Mesenchymal stem cell (in vitro differentiated cells and primary cell): ENCODE measurements at regions not wholly inside any gene's neighbourhood (a gene's known extent, or its start where the extent isn't known, plus 50 kb on each side); places are given as distances from the start of the nearest gene placed in this dataset.

ENCODE experiments used
- DNase-seq: peaks from one replicate; pipeline ENCODE4 v3.0.0-alpha.2; 2013
- H2AFZ ChIP-seq: one replicate; pipeline ENCODE4 v1.6.1; 2013; ENCODE audit warnings: low read depth, mild to moderate bottlenecking, control low read depth, inconsistent platforms, low read length, moderate library complexity
- H2AK5ac ChIP-seq: 2 replicates; pipeline ENCODE4 v1.6.1; 2013; ENCODE audit warnings: low read length, moderate library complexity, mild to moderate bottlenecking, inconsistent platforms; ENCODE audit not compliant: severe bottlenecking
- H2BK120ac ChIP-seq: one replicate; pipeline ENCODE4 v1.6.1; 2013; ENCODE audit warnings: low read depth, mild to moderate bottlenecking, inconsistent platforms, low read length, moderate library complexity
- H2BK12ac ChIP-seq, 2 experiments: one replicate each; pipeline ENCODE4 v1.6.1; 2013; ENCODE audit warnings: inconsistent platforms in 2 of 2, low read length in 2 of 2, mild to moderate bottlenecking in 2 of 2, moderate library complexity in 2 of 2, control low read depth in 1 of 2
- H2BK15ac ChIP-seq: one replicate; pipeline ENCODE4 v1.6.1; 2013; ENCODE audit warnings: mild to moderate bottlenecking, low read depth, inconsistent platforms; ENCODE audit not compliant: poor library complexity, severe bottlenecking
- H2BK5ac ChIP-seq: 2 replicates; pipeline ENCODE4 v1.6.1; 2013; ENCODE audit warnings: low read depth, mild to moderate bottlenecking, low read length, control low read depth, inconsistent platforms; ENCODE audit not compliant: poor library complexity, severe bottlenecking
- H3K14ac ChIP-seq, 2 experiments: one replicate each; pipeline ENCODE4 v1.6.1; 2013; ENCODE audit warnings: inconsistent platforms in 2 of 2, low read length in 2 of 2, control low read depth in 1 of 2, mild to moderate bottlenecking in 1 of 2, moderate library complexity in 1 of 2
- H3K18ac ChIP-seq, 2 experiments: one replicate each; pipeline ENCODE4 v1.6.1; 2013; ENCODE audit warnings: inconsistent platforms in 2 of 2, low read length in 2 of 2, control low read depth in 1 of 2, low read depth in 1 of 2, mild to moderate bottlenecking in 1 of 2
- H3K23ac ChIP-seq, 2 experiments: one replicate each; pipeline ENCODE4 v1.6.1; 2013; ENCODE audit warnings: inconsistent platforms in 2 of 2, low read length in 2 of 2, mild to moderate bottlenecking in 2 of 2, moderate library complexity in 2 of 2, control low read depth in 1 of 2
- H3K27ac ChIP-seq: 2 replicates; pipeline ENCODE4 v1.5.1; 2013; ENCODE audit warnings: mild to moderate bottlenecking, moderate library complexity, low read length, control low read depth, inconsistent platforms; ENCODE audit not compliant: poor library complexity, severe bottlenecking
- H3K27me3 ChIP-seq, 2 experiments: 2 replicates each; pipeline versions ENCODE4 v1.6.1 to v1.7.0; 2013; ENCODE audit warnings: low read length in 2 of 2, mild to moderate bottlenecking in 2 of 2, moderate library complexity in 2 of 2, control low read depth in 1 of 2, inconsistent platforms in 1 of 2; ENCODE audit not compliant: control insufficient read depth in 1 of 2, insufficient read depth in 1 of 2
- H3K36me3 ChIP-seq, 2 experiments: 2 replicates each; pipeline versions ENCODE4 v1.6.1 to v1.7.0; 2013; ENCODE audit warnings: low read length in 2 of 2, control low read depth in 1 of 2, inconsistent platforms in 1 of 2, low read depth in 1 of 2, mild to moderate bottlenecking in 1 of 2; ENCODE audit not compliant: insufficient read depth in 2 of 2, control insufficient read depth in 1 of 2
- H3K4ac ChIP-seq, 2 experiments: one replicate each; pipeline ENCODE4 v1.6.1; 2013; ENCODE audit warnings: inconsistent platforms in 2 of 2, low read length in 2 of 2, mild to moderate bottlenecking in 2 of 2, moderate library complexity in 2 of 2, control low read depth in 1 of 2, low read depth in 1 of 2
- H3K4me1 ChIP-seq: 2 replicates; pipeline ENCODE4 v1.6.1; 2013; ENCODE audit warnings: low read depth, low read length, control low read depth; ENCODE audit not compliant: control insufficient read depth, insufficient read depth
- H3K4me2 ChIP-seq: 2 replicates; pipeline ENCODE4 v1.6.1; 2013; ENCODE audit warnings: low read length, mild to moderate bottlenecking, inconsistent platforms; ENCODE audit not compliant: poor library complexity, severe bottlenecking
- H3K4me3 ChIP-seq, 2 experiments: 2 replicates each; pipeline versions ENCODE4 v1.5.1 to v1.7.0; 2013; ENCODE audit warnings: low read length in 2 of 2, mild to moderate bottlenecking in 2 of 2, control low read depth in 1 of 2, low read depth in 1 of 2; ENCODE audit not compliant: insufficient read depth in 1 of 2
- H3K79me1 ChIP-seq: replicated peaks from 2 replicates; pipeline ENCODE4 v1.6.1; 2013; ENCODE audit warnings: mild to moderate bottlenecking, control low read depth, low read length, inconsistent platforms; ENCODE audit not compliant: poor library complexity, severe bottlenecking
- H3K9ac ChIP-seq: 2 replicates; pipeline ENCODE4 v1.7.0; 2013; ENCODE audit warnings: mild to moderate bottlenecking, low read length, moderate library complexity
- H3K9me3 ChIP-seq: 2 replicates; pipeline ENCODE4 v1.7.0; 2013; ENCODE audit warnings: mild to moderate bottlenecking, low read length; ENCODE audit not compliant: control insufficient read depth
- H4K8ac ChIP-seq: one replicate; pipeline ENCODE4 v1.6.1; 2013; ENCODE audit warnings: inconsistent platforms, mild to moderate bottlenecking, low read length, moderate library complexity
- H4K91ac ChIP-seq: one replicate; pipeline ENCODE4 v1.6.1; 2013; ENCODE audit warnings: mild to moderate bottlenecking, low read length, inconsistent platforms
- WGBS: methylation state at CpG from one replicate; pipeline ENCODE4 v1.1.7; 2013; ENCODE audit warnings: mixed read lengths; 5-methylcytosine and 5-hydroxymethylcytosine counted together

GRCh38 chrX:116289592-116289991 lies 119.0 kb downstream of the AGTR2 start:
- Histone ChIP-seq H3K9me3 (no peaks in the 10 kb centered on the region), H3K4me1 (no peaks in the 10 kb centered on the region), H3K27me3 (no peaks in the 10 kb centered on the region), H2BK120ac (no peak overlapping the region), H3K4me3 (no peak overlapping the region), H2AK5ac (no peak overlapping the region), H2BK5ac (no peak overlapping the region), H3K9ac (no peak overlapping the region), H3K23ac (no peak overlapping the region), H3K36me3 (no peaks in the 10 kb centered on the region), H4K91ac (no peak overlapping the region), H3K4ac (no peak overlapping the region), H3K79me1 (no peaks in the 10 kb centered on the region), H2BK15ac (no peak overlapping the region), H2AFZ (no peak overlapping the region), H2BK12ac (no peak overlapping the region), H3K18ac (no peak overlapping the region), H3K27ac (no peak overlapping the region), H3K4me2 (no peak overlapping the region), H3K14ac (no peak overlapping the region), H4K8ac (no peak overlapping the region)
- no peak for DNase-seq

- no peak for DNase-seq
- no peaks in the 10 kb centered on the region for H3K79me1 ChIP-seq
- no peak overlapping the region for H3K4me2 ChIP-seq
- no peak overlapping the region for H4K91ac ChIP-seq
- no peaks in the 10 kb centered on the region for H3K4me1 ChIP-seq
- H4K8ac ChIP-seq = no peak overlapping the region
- no peak overlapping the region for H3K4me3 ChIP-seq
- no peak overlapping the region for H3K4ac ChIP-seq
- no peak overlapping the region for H2BK15ac ChIP-seq
- no peak overlapping the region for H2BK120ac ChIP-seq
- no peak overlapping the region for H3K9ac ChIP-seq
- H3K27ac ChIP-seq = no peak overlapping the region
- no peak overlapping the region for H3K14ac ChIP-seq
- no peak overlapping the region for H2AK5ac ChIP-seq
- no CpG with 5 or more reads among the region's 1 CpG for WGBS
- no peak overlapping the region for H2BK12ac ChIP-seq
- no peaks in the 10 kb centered on the region for H3K9me3 ChIP-seq
- no peaks in the 10 kb centered on the region for H3K36me3 ChIP-seq
- no peak overlapping the region for H2AFZ ChIP-seq
- no peaks in the 10 kb centered on the region for H3K27me3 ChIP-seq
- H3K18ac ChIP-seq = no peak overlapping the region
- no peak overlapping the region for H3K23ac ChIP-seq
- H2BK5ac ChIP-seq = no peak overlapping the region
These were observed 119.8 kb downstream of the AGTR2 start for GRCh38 chrX:116290359-116290758.

- H3K27ac ChIP-seq = no peak overlapping the region
- H3K14ac ChIP-seq = no peak overlapping the region
- no peak overlapping the region for H3K9ac ChIP-seq
- H3K79me1 ChIP-seq = no peaks in the 10 kb centered on the region
- H3K23ac ChIP-seq = no peak overlapping the region
- no peaks in the 10 kb centered on the region for H3K36me3 ChIP-seq
- no peak overlapping the region for H4K91ac ChIP-seq
- H3K9me3 ChIP-seq = no peaks in the 10 kb centered on the region
- no peak for DNase-seq
- no peak overlapping the region for H2BK12ac ChIP-seq
- no peak overlapping the region for H3K4me3 ChIP-seq
- no peak overlapping the region for H2BK120ac ChIP-seq
- no peak overlapping the region for H2BK15ac ChIP-seq
- no peak overlapping the region for H4K8ac ChIP-seq
- WGBS = 100% methylated on average over 1 of the region's 4 CpGs
- H3K4ac ChIP-seq = no peak overlapping the region
- no peak overlapping the region for H2BK5ac ChIP-seq
- no peaks in the 10 kb centered on the region for H3K27me3 ChIP-seq
- no peak overlapping the region for H2AFZ ChIP-seq
- no peak overlapping the region for H2AK5ac ChIP-seq
- H3K4me1 ChIP-seq = no peaks in the 10 kb centered on the region
- H3K18ac ChIP-seq = no peak overlapping the region
- no peak overlapping the region for H3K4me2 ChIP-seq
These were observed 121.6 kb downstream of the AGTR2 start for GRCh38 chrX:116292183-116292582.

- WGBS = 85% methylated on average over 3 of the region's 3 CpGs
- H3K79me1 ChIP-seq = no peaks in the 10 kb centered on the region
- no peak for DNase-seq
These were observed 128.4 kb downstream of the AGTR2 start for GRCh38 chrX:116298956-116299355.

More at GRCh38 chrX:116298956-116299355, 128.4 kb downstream of the AGTR2 start:
- H3K18ac ChIP-seq = no peak overlapping the region
- H3K4ac ChIP-seq = no peak overlapping the region
- H4K91ac ChIP-seq = no peak overlapping the region
- H2BK12ac ChIP-seq = no peak overlapping the region
- H3K27ac ChIP-seq = no peak overlapping the region
- H3K4me3 ChIP-seq = no peak overlapping the region
- H3K9ac ChIP-seq = no peak overlapping the region
- no peak overlapping the region for H3K14ac ChIP-seq
- H2AK5ac ChIP-seq = no peak overlapping the region
- no peak overlapping the region for H2BK5ac ChIP-seq
- H2BK120ac ChIP-seq = no peak overlapping the region
- H3K27me3 ChIP-seq = no peaks in the 10 kb centered on the region
- no peak overlapping the region for H3K23ac ChIP-seq
- no peak overlapping the region for H3K4me2 ChIP-seq
- no peaks in the 10 kb centered on the region for H3K36me3 ChIP-seq
- H3K4me1 ChIP-seq = no peaks in the 10 kb centered on the region
- H4K8ac ChIP-seq = no peak overlapping the region
- H2BK15ac ChIP-seq = no peak overlapping the region
- H3K9me3 ChIP-seq = no peaks in the 10 kb centered on the region
- H2AFZ ChIP-seq = no peak overlapping the region
